Body of pancreas (tissue), 4 donors: ENCODE measurements at regions not wholly inside any gene's neighbourhood (a gene's known extent, or its start where the extent isn't known, plus 50 kb on each side); places are given as distances from the start of the nearest gene placed in this dataset.

Experiments used
- ATAC-seq: fragments of 150-250 bp; one replicate; pipeline ENCODE4 v1.9.1; 2016
- DNase-seq, 4 donors: peaks; one replicate each; pipeline ENCODE4 v3.0.0-alpha.2; 2019
- H3K27ac ChIP-seq, 4 donors: fragments of 200-600 bp; sonication (generic); 1 replicate in 3 of 4; 2 replicates in 1 of 4; pipeline versions ENCODE4 v1.5.1 to v1.6.1; 2016 to 2019; ENCODE audit warnings: mild to moderate bottlenecking in 1 of 4, mixed read lengths in 1 of 4, moderate library complexity in 1 of 4
- H3K27me3 ChIP-seq, 2 donors: fragments of 200-600 bp; sonication (generic); one replicate each; pipeline ENCODE4 v1.6.0; 2016; ENCODE audit warnings: mild to moderate bottlenecking in 1 of 2
- H3K36me3 ChIP-seq, 2 donors: fragments of 200-600 bp; sonication (generic); replicated peaks in 1 of 2; 2 replicates each; pipeline ENCODE4 v1.5.1; 2016; ENCODE audit warnings: low read depth in 2 of 2; ENCODE audit not compliant: insufficient read depth in 1 of 2
- H3K4me1 ChIP-seq: fragments of 200-600 bp; sonication (generic); one replicate; pipeline ENCODE4 v1.6.0; 2016
- H3K4me3 ChIP-seq, 2 donors: fragments of 200-600 bp; sonication (generic); 1 replicate in 1 of 2; 2 replicates in 1 of 2; pipeline ENCODE4 v1.5.1; 2016 to 2019
- H3K9me3 ChIP-seq, 3 donors: fragments of 200-600 bp; sonication (generic); 1 replicate in 2 of 3; 2 replicates in 1 of 3; pipeline ENCODE4 v1.5.1; 2016
- POLR2A ChIP-seq, 3 donors: fragments of 450-650 bp; IDR thresholded peaks; one replicate each; pipeline ENCODE4 v1.6.1; 2016; ENCODE audit warnings: antibody characterized with exemption in 3 of 3, mild to moderate bottlenecking in 2 of 3
- WGBS, 2 donors: methylation state at CpG; one replicate each; pipeline ENCODE4 v1.1.5; 2017; 5-methylcytosine and 5-hydroxymethylcytosine counted together
- intact Hi-C: fragments of 100-400 bp; cut with DNase I; formaldehyde crosslinking; loops from one replicate; pipeline ENCODE4 v1.15.1; 2023
- TF ChIP-seq, protein P1 (sequence below), 7 experiments: fragments of 450-650 bp in 4 of 7; fragments of 200-600 bp in 3 of 7; sonication (generic) in 3 of 7; IDR thresholded peaks; one replicate each; pipeline ENCODE4 v1.5.1; 2016 to 2019; ENCODE audit warnings: antibody characterized with exemption in 7 of 7

- no peak for ATAC-seq
- no peaks in the 10 kb centered on the region for H3K9me3 ChIP-seq
Measured at GRCh38 chr4:33296876-33297455, 2576.8 kb downstream of the PCDH7 start.

GRCh38 chr4:33302321-33302720 lies 2582.2 kb downstream of the PCDH7 start:
- intact Hi-C loops, result no loop called here
- DNase-seq, result no peak
- Histone ChIP-seq H3K4me3 (no peak overlapping the region), H3K9me3 (no peaks in the 10 kb centered on the region), H3K4me1 (no peaks in the 10 kb centered on the region), H3K36me3 (no peaks in the 10 kb centered on the region), H3K27me3 (no peaks in the 10 kb centered on the region), H3K27ac (no peak overlapping the region)
- ATAC-seq, result no peak
- TF ChIP-seq POLR2A (IDR thresholded peaks at IDR 0.05), result no peak
- TF ChIP-seq, protein P1, sequence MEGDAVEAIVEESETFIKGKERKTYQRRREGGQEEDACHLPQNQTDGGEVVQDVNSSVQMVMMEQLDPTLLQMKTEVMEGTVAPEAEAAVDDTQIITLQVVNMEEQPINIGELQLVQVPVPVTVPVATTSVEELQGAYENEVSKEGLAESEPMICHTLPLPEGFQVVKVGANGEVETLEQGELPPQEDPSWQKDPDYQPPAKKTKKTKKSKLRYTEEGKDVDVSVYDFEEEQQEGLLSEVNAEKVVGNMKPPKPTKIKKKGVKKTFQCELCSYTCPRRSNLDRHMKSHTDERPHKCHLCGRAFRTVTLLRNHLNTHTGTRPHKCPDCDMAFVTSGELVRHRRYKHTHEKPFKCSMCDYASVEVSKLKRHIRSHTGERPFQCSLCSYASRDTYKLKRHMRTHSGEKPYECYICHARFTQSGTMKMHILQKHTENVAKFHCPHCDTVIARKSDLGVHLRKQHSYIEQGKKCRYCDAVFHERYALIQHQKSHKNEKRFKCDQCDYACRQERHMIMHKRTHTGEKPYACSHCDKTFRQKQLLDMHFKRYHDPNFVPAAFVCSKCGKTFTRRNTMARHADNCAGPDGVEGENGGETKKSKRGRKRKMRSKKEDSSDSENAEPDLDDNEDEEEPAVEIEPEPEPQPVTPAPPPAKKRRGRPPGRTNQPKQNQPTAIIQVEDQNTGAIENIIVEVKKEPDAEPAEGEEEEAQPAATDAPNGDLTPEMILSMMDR (IDR thresholded peaks at IDR 0.05), result no peak
- WGBS, 2 donors, result 32 to 45% methylated on average over 2 of the region's 2 CpGs

More at GRCh38 chr4:33296876-33297455, 2576.8 kb downstream of the PCDH7 start:
- no peak overlapping the region for H3K27ac ChIP-seq
- no peaks in the 10 kb centered on the region for H3K4me1 ChIP-seq
- WGBS, 2 donors, result 32 to 36% methylated on average over 3 of the region's 3 CpGs
- no peak overlapping the region for H3K4me3 ChIP-seq
- no peak for DNase-seq
- no peak for TF ChIP-seq POLR2A (IDR thresholded peaks at IDR 0.05)
- TF ChIP-seq, protein P1 (IDR thresholded peaks at IDR 0.05), result no peak
- H3K36me3 ChIP-seq, result no peaks in the 10 kb centered on the region
- no peaks in the 10 kb centered on the region for H3K27me3 ChIP-seq
- intact Hi-C loops, result no loop called here

DNA sequence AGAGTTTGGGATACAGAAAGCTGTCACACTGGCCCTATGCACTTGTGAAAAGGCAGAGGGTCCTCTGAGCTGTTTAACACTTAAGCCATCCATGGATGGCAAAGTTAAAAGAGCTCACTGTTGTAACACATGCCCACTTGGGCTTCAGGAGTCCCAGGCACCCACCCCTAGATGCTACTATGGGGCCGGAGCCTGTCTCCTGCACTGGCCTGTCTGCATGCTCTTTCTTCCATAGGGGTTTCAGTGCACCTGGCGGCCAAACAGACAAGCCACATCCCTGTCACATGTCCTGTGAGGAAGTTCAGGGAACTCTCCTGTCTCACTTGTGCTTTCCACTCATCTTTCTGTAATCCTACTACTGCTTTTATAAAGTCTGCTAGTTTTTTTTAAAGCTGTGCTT lies 2586.0 kb downstream of the PCDH7 start:
- no peak for TF ChIP-seq POLR2A (IDR thresholded peaks at IDR 0.05)
- TF ChIP-seq, protein P1 (IDR thresholded peaks at IDR 0.05), result no peak
- H3K27me3 ChIP-seq, result no peaks in the 10 kb centered on the region
- intact Hi-C loops, result no loop called here
- WGBS, 2 donors, result 45 to 75% methylated on average over 2 of the region's 2 CpGs
- H3K36me3 ChIP-seq, result no peaks in the 10 kb centered on the region
- no peaks in the 10 kb centered on the region for H3K4me1 ChIP-seq
- H3K9me3 ChIP-seq, result no peaks in the 10 kb centered on the region
- H3K27ac ChIP-seq, result no peak overlapping the region
- ATAC-seq (no peak), DNase-seq (no peak)
- H3K4me3 ChIP-seq, result no peak overlapping the region

GRCh38 chr4:33316033-33316432 lies 2595.9 kb downstream of the PCDH7 start:
- ATAC-seq (no peak), DNase-seq (no peak)
- H3K27ac ChIP-seq, result no peak overlapping the region
- 65 to 67% methylated on average over 2 of the region's 2 CpGs for WGBS, 2 donors
- H3K36me3 ChIP-seq, result no peaks in the 10 kb centered on the region
- H3K27me3 ChIP-seq, result no peaks in the 10 kb centered on the region
- no peaks in the 10 kb centered on the region for H3K4me1 ChIP-seq
- intact Hi-C loops, result no loop called here
- H3K9me3 ChIP-seq, result no peaks in the 10 kb centered on the region
- TF ChIP-seq, protein P1 (IDR thresholded peaks at IDR 0.05), result no peak
- TF ChIP-seq POLR2A (IDR thresholded peaks at IDR 0.05), result no peak
- H3K4me3 ChIP-seq, result no peak overlapping the region

- Histone ChIP-seq H3K36me3 (no peaks in the 10 kb centered on the region), H3K4me1 (no peaks in the 10 kb centered on the region), H3K27ac (no peak overlapping the region), H3K4me3 (no peak overlapping the region), H3K27me3 (no peaks in the 10 kb centered on the region), H3K9me3 (no peaks in the 10 kb centered on the region)
- DNase-seq (no peak), ATAC-seq (no peak)
- TF ChIP-seq POLR2A (IDR thresholded peaks at IDR 0.05), result no peak
- TF ChIP-seq, protein P1 (IDR thresholded peaks at IDR 0.05), result no peak
- intact Hi-C loops, result no loop called here
- WGBS, 2 donors, result 44 to 51% methylated on average over 1 to 3 of the region's 3 CpGs
Measured at GRCh38 chr4:33316578-33316977, 2596.4 kb downstream of the PCDH7 start.
